Brain microvascular endothelial cell (primary cell): ENCODE measurements at regions not wholly inside any gene's neighbourhood (a gene's known extent, or its start where the extent isn't known, plus 50 kb on each side); places are given as distances from the start of the nearest gene placed in this dataset.

Experiments used
- DNase-seq: peaks from one replicate; pipeline ENCODE4 v3.0.0-alpha.2; 2020
- H3K27ac ChIP-seq: fragments of 250-450 bp; sonication (Bioruptor Pico); 2 replicates; pipeline ENCODE4 v1.5.1; 2020; ENCODE audit warnings: mild to moderate bottlenecking, moderate library complexity
- H3K27me3 ChIP-seq: fragments of 250-450 bp; sonication (Bioruptor Pico); replicated peaks from 2 replicates; pipeline ENCODE4 v1.5.1; 2020; ENCODE audit warnings: mild to moderate bottlenecking
- H3K36me3 ChIP-seq: fragments of 250-450 bp; sonication (Bioruptor Pico); replicated peaks from 2 replicates; pipeline ENCODE4 v1.5.1; 2020; ENCODE audit warnings: mild to moderate bottlenecking
- H3K4me3 ChIP-seq: 2 replicates; pipeline ENCODE4 v1.5.1; 2011; ENCODE audit warnings: low read depth, mild to moderate bottlenecking, control low read depth, low read length, moderate library complexity
- in situ Hi-C: cut with HindIII; loops from 2 replicates; pipeline ENCODE4 v1.10.0; 2017; ENCODE audit warnings: low sequenced_read_pairs, low pct_ligation_motif_present
- TF ChIP-seq, protein P1 (sequence below): IDR thresholded peaks from 2 replicates; pipeline ENCODE4 v1.5.1; 2011; ENCODE audit warnings: low read depth, mild to moderate bottlenecking, moderate library complexity, low read length, control low read depth, inconsistent platforms; ENCODE audit errors: missing control alignments

DNA sequence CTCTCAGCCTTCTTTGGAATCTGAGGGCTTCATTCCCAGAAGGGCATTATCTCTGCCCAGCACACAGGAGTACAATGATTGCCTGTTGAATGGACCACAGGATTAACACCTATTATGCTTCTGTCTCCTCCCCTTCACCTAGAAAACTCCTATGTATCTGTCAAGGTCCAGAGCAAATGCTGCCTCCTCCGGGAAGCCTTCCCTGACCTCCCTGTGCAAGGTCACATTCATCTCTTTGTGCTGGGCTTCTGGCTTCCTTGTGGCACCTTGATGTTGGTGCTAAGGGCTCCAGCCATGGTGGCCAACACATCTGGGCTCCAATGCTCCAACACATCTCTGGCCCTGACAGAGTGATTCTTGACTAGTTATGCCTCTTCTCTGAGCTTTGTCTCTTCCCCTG, 49.9 kb upstream of the ATP2B2 start:
- DNase-seq = no peak
- in situ Hi-C loops = no loop called here
- no peak overlapping the region for H3K27ac ChIP-seq
- H3K36me3 ChIP-seq = no peaks in the 10 kb centered on the region
- H3K27me3 ChIP-seq = no peaks in the 10 kb centered on the region
- TF ChIP-seq, protein P1, sequence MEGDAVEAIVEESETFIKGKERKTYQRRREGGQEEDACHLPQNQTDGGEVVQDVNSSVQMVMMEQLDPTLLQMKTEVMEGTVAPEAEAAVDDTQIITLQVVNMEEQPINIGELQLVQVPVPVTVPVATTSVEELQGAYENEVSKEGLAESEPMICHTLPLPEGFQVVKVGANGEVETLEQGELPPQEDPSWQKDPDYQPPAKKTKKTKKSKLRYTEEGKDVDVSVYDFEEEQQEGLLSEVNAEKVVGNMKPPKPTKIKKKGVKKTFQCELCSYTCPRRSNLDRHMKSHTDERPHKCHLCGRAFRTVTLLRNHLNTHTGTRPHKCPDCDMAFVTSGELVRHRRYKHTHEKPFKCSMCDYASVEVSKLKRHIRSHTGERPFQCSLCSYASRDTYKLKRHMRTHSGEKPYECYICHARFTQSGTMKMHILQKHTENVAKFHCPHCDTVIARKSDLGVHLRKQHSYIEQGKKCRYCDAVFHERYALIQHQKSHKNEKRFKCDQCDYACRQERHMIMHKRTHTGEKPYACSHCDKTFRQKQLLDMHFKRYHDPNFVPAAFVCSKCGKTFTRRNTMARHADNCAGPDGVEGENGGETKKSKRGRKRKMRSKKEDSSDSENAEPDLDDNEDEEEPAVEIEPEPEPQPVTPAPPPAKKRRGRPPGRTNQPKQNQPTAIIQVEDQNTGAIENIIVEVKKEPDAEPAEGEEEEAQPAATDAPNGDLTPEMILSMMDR = no peak
- H3K4me3 ChIP-seq = no peak overlapping the region

DNA sequence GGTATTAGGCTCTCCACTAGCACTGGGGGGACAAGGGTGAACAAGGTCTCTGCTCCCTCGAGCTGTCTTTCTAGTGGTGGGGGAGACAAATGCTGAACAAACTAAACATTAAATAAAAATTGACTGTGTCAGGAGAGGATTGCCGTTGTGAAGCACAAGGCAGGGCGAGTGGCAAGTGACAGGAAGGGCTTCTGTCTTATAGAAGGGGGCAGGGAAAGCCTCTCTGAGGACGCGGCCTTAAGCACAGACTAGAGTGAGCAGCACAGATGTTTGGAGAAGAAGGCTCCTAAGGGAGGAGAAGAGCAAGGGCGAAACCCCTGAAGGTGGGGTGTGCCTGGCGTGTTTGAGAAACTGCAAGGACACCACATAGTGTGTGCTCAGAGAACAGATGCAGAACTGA, 50.9 kb upstream of the ATP2B2 start:
- H3K27ac ChIP-seq = no peak overlapping the region
- no peak overlapping the region for H3K4me3 ChIP-seq
- DNase-seq = no peak
- in situ Hi-C loops = no loop called here
- TF ChIP-seq, protein P1 = no peak
- H3K36me3 ChIP-seq = no peaks in the 10 kb centered on the region
- H3K27me3 ChIP-seq = no peaks in the 10 kb centered on the region

DNA sequence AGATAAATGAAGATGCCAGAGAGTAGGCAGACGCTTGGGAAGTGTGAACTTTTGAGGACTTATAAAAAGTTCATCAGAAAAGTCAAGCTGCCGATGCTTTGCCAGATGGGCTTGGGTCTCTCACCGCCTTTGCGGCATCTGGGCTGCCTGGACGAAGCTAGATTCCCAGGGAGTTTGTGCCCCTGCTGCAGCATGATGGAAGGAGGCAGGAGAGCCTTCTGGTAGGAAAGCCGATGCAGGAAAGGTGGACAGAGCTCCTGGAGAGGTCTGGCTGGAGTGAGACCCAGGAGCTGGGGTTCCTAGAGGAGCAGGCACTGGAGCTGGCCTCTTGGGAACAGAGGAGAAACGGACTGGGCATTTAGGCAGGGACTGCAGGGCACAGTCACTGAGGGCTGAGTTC, 51.9 kb upstream of the ATP2B2 start:
- H3K27me3 ChIP-seq = no peaks in the 10 kb centered on the region
- in situ Hi-C loops = no loop called here
- H3K27ac ChIP-seq = no peak overlapping the region
- no peak overlapping the region for H3K4me3 ChIP-seq
- H3K36me3 ChIP-seq = no peaks in the 10 kb centered on the region
- no peak for DNase-seq
- TF ChIP-seq, protein P1 = no peak

DNA sequence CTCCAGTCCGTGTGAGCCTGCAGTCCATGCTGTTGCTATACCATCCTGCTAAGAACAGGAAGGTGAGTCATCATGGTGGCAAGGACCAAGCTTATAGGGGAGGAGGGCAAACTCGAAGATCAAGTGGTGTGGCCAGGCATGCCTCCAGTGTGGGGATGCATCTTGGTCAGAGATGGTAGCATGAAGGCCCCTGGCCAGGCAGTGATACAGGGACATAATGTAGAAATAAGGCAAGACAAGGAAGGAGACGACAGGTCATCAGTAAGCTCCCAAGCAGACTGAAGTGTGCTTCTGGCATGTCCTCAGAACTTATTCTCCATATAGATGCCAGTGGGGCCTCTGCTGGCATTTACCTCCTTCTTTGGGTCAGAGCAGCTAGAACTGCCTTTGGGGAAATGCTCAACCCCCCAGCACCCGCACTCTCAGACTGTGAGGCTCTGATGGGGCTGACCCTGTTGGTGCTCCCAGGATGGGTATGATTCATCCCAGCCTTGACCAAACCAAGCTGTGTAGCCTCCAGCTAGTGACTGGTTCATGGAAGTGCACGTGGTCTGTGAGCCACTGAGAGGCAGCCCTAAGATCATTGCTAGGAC, 52.5 kb upstream of the ATP2B2 start:
- TF ChIP-seq, protein P1 = no peak
- DNase-seq = peak; percentile 62
- in situ Hi-C loops = no loop called here
- no peaks in the 10 kb centered on the region for H3K27me3 ChIP-seq
- no peak overlapping the region for H3K4me3 ChIP-seq
- no peaks in the 10 kb centered on the region for H3K36me3 ChIP-seq
- no peak overlapping the region for H3K27ac ChIP-seq

DNA sequence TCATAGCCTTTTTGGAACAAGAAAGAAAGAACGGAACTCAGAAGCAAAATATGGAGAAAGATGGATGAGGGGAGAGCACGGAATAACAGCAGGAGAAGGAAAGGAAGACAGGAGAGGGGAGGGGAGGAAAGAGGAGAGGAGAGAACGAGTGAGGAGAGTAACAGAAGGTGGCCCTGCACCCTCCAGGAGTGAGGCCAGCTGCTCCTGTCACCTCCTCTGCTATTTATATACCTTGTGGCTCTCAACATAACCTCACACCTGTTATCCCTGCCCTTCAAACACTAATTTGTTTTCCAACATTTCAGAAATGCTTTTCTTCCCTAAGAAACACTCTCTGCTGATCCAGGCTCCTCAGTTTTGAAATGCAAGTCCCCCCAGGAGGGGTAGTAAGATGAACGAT, 53.4 kb upstream of the ATP2B2 start:
- no peak overlapping the region for H3K4me3 ChIP-seq
- H3K36me3 ChIP-seq = no peaks in the 10 kb centered on the region
- TF ChIP-seq, protein P1 = no peak
- in situ Hi-C loops = no loop called here
- no peak overlapping the region for H3K27ac ChIP-seq
- DNase-seq = no peak
- H3K27me3 ChIP-seq = no peaks in the 10 kb centered on the region
